ENCODE measurements at regions not wholly inside any gene's neighbourhood (a gene's known extent, or its start where the extent isn't known, plus 50 kb on each side); places are given as distances from the start of the nearest gene placed in this dataset.

DNA sequence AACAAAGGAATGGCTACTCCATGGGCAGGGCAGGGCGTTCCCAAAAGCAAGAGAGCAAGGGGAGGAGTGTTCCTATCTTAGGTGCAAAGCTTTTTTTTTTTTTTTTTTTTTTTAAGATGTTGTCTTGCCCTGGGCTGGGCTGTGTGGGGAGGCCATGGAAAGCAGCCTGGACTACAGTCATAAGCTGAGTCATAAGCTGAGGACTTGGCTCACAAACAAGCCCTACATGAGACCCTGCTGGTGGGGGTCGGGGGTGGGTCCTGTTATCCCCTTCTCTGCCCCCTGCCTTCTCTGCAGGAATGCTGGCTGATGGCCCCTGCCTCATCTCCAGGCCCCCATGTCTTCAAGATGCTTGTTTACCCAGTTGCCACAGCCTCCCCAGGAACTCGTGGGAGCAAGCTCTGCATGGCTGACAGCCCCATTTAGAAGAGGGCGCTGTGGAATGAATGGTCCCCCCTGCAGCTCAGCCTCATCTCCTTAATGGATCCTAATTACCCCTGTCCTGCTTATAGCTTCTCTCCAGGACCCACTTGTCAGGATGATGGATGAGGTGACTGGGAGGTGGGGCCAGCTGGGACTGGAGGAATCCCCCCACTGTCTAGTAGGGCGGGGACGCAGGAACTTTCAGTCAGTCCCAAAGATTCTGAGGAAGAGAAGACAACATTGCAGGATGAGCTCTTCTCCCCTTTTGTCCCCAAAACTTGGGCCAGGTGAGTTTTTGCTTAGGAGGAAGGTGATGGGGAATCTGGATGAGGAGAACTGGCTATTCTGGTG lies 340.8 kb upstream of the PODXL start:
- TF ChIP-seq, protein P1, sequence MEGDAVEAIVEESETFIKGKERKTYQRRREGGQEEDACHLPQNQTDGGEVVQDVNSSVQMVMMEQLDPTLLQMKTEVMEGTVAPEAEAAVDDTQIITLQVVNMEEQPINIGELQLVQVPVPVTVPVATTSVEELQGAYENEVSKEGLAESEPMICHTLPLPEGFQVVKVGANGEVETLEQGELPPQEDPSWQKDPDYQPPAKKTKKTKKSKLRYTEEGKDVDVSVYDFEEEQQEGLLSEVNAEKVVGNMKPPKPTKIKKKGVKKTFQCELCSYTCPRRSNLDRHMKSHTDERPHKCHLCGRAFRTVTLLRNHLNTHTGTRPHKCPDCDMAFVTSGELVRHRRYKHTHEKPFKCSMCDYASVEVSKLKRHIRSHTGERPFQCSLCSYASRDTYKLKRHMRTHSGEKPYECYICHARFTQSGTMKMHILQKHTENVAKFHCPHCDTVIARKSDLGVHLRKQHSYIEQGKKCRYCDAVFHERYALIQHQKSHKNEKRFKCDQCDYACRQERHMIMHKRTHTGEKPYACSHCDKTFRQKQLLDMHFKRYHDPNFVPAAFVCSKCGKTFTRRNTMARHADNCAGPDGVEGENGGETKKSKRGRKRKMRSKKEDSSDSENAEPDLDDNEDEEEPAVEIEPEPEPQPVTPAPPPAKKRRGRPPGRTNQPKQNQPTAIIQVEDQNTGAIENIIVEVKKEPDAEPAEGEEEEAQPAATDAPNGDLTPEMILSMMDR (IDR thresholded peaks at IDR 0.05), result no peak
- no peaks in the 10 kb centered on the region for H3K36me3 ChIP-seq
- no peak overlapping the region for H3K27ac ChIP-seq
- FAIRE-seq (no peak), ATAC-seq (no peak), DNase-seq (no peak)
- no peaks in the 10 kb centered on the region for H3K4me1 ChIP-seq
- intact Hi-C loops (cut with DNase I), result no loop called here
- 53 to 58% methylated on average over 6 of the region's 6 CpGs for WGBS, 2 donors
- H3K4me3 ChIP-seq, result no peak overlapping the region
- no peaks in the 10 kb centered on the region for H3K27me3 ChIP-seq
- H3K9me3 ChIP-seq, result no peaks in the 10 kb centered on the region

GRCh38 chr7:131896165-131896863 lies 339.9 kb upstream of the PODXL start:
- TF ChIP-seq, protein P1 (IDR thresholded peaks at IDR 0.05), result no peak
- Histone ChIP-seq H3K9me3 (no peaks in the 10 kb centered on the region), H3K4me3 (no peak overlapping the region), H3K27me3 (no peaks in the 10 kb centered on the region), H3K4me1 (no peaks in the 10 kb centered on the region), H3K36me3 (no peaks in the 10 kb centered on the region), H3K27ac (no peak overlapping the region)
- WGBS, 2 donors, result 69 to 72% methylated on average over 7 of the region's 7 CpGs
- no peak for ATAC-seq
- no peak for FAIRE-seq
- DNase-seq, result no peak
- intact Hi-C loops (cut with DNase I), result no loop called here

DNA sequence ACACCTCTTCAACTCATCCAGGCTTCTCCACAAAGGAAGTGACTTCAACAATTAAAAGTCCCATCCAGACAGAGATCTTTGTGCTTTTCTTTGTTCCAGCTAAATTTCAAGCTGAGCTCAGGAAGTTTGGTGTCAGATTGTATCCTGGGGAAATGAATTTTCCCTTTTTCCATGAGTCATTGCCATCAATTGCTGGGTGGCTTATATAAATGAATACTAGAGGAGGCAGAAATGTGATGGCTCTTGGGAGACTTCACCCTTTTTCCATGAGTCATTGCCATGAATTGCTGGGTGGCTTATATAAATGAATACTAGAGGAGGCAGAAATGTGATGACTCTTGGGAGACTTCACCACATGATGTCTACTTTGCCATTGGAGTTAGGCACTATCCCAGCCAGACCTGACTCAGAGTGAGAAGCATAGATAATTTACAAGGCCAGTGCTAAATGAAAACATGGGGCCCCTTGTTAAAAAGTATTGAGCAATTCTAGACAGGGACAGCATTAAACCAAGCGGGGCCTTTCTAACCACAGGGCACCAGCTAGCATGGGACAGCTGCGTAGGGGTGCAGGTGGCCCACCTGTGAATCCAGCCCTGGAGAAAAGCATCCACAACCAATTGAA lies 339.2 kb upstream of the PODXL start:
- WGBS, 2 donors, result 93 to 94% methylated on average over 2 of the region's 2 CpGs
- Histone ChIP-seq H3K4me3 (no peak overlapping the region), H3K27ac (no peak overlapping the region), H3K4me1 (no peaks in the 10 kb centered on the region), H3K27me3 (no peaks in the 10 kb centered on the region), H3K9me3 (no peaks in the 10 kb centered on the region), H3K36me3 (no peaks in the 10 kb centered on the region)
- intact Hi-C loops (cut with DNase I), result no loop called here
- no peak for FAIRE-seq
- TF ChIP-seq, protein P1 (IDR thresholded peaks at IDR 0.05), result no peak
- ATAC-seq, result no peak
- no peak for DNase-seq

- no peak for DNase-seq
- no peak overlapping the region for H3K4me3 ChIP-seq
- no peak for FAIRE-seq
- ATAC-seq, result no peak
- H3K36me3 ChIP-seq, result no peaks in the 10 kb centered on the region
- no peaks in the 10 kb centered on the region for H3K9me3 ChIP-seq
- no peak overlapping the region for H3K27ac ChIP-seq
- intact Hi-C loops (cut with DNase I), result no loop called here
- no peaks in the 10 kb centered on the region for H3K27me3 ChIP-seq
- TF ChIP-seq, protein P1 (IDR thresholded peaks at IDR 0.05), result no peak
- 81 to 94% methylated on average over 1 of the region's 1 CpG for WGBS, 2 donors
- no peaks in the 10 kb centered on the region for H3K4me1 ChIP-seq
These were observed 337.4 kb upstream of the PODXL start for GRCh38 chr7:131893631-131894340.

Measured in pancreas (tissue), 10 donors.